Mesendoderm (in vitro differentiated cells): ENCODE measurements at regions not wholly inside any gene's neighbourhood (a gene's known extent, or its start where the extent isn't known, plus 50 kb on each side); places are given as distances from the start of the nearest gene placed in this dataset.

Experiments used
- DNase-seq: peaks from one replicate; pipeline ENCODE4 v3.0.0; 2013
- H2AK5ac ChIP-seq: 2 replicates; pipeline ENCODE4 v1.6.1; 2013; ENCODE audit warnings: low read length, inconsistent platforms
- H2BK120ac ChIP-seq: 2 replicates; pipeline ENCODE4 v1.6.1; 2013; ENCODE audit warnings: low read depth, mild to moderate bottlenecking, low read length, moderate library complexity, mixed read lengths
- H2BK15ac ChIP-seq: replicated peaks from 2 replicates; pipeline ENCODE4 v1.6.1; 2013; ENCODE audit warnings: low read depth, mild to moderate bottlenecking, moderate library complexity
- H2BK5ac ChIP-seq: 2 replicates; pipeline ENCODE4 v1.6.1; 2013; ENCODE audit warnings: low read length, inconsistent platforms
- H3K18ac ChIP-seq: 2 replicates; pipeline ENCODE4 v1.6.1; 2013; ENCODE audit warnings: mild to moderate bottlenecking, low read length, mixed read lengths
- H3K23ac ChIP-seq: one replicate; pipeline ENCODE4 v1.6.1; 2013; ENCODE audit warnings: low read length
- H3K27ac ChIP-seq: 2 replicates; pipeline ENCODE4 v1.5.1; 2013; ENCODE audit warnings: low read depth, mild to moderate bottlenecking, inconsistent platforms, low read length, moderate library complexity
- H3K27me3 ChIP-seq: 2 replicates; pipeline ENCODE4 v1.6.1; 2013; ENCODE audit warnings: low read length, control low read depth, mild to moderate bottlenecking, inconsistent platforms; ENCODE audit not compliant: insufficient read depth, poor library complexity
- H3K36me3 ChIP-seq: 2 replicates; pipeline ENCODE4 v1.6.1; 2013; ENCODE audit warnings: low read length, inconsistent platforms; ENCODE audit not compliant: control insufficient read depth, insufficient read depth
- H3K4ac ChIP-seq: one replicate; pipeline ENCODE4 v1.6.1; 2013; ENCODE audit warnings: low read depth, mild to moderate bottlenecking, low read length, moderate library complexity
- H3K4me1 ChIP-seq: 2 replicates; pipeline ENCODE4 v1.6.1; 2013; ENCODE audit warnings: low read depth, low read length, inconsistent platforms; ENCODE audit not compliant: control insufficient read depth
- H3K4me2 ChIP-seq: 2 replicates; pipeline ENCODE4 v1.6.1; 2013; ENCODE audit warnings: low read length
- H3K4me3 ChIP-seq: 2 replicates; pipeline ENCODE4 v1.5.1; 2013; ENCODE audit warnings: mild to moderate bottlenecking, low read length
- H3K56ac ChIP-seq: one replicate; pipeline ENCODE4 v1.6.1; 2013; ENCODE audit warnings: low read length
- H3K79me1 ChIP-seq: 2 replicates; pipeline ENCODE4 v1.6.1; 2013; ENCODE audit warnings: low read length, inconsistent platforms
- H3K79me2 ChIP-seq: 2 replicates; pipeline ENCODE4 v1.6.1; 2013; ENCODE audit warnings: mild to moderate bottlenecking, low read length; ENCODE audit not compliant: control insufficient read depth, insufficient read depth
- H3K9ac ChIP-seq: 2 replicates; pipeline ENCODE4 v1.6.1; 2013; ENCODE audit warnings: low read length, inconsistent platforms
- H4K5ac ChIP-seq: one replicate; pipeline ENCODE4 v1.6.1; 2013; ENCODE audit warnings: low read length
- H4K8ac ChIP-seq: one replicate; pipeline ENCODE4 v1.6.1; 2013; ENCODE audit warnings: low read depth, mild to moderate bottlenecking, control low read depth, low read length, moderate library complexity
- WGBS: extraction: QIAGEN DNeasy Blood & Tissue Kit; methylation state at CpG from one replicate; pipeline ENCODE4 v1.1.7; 2013; ENCODE audit warnings: low lambda C conversion rate, missing lambda C conversion rate; ENCODE audit not compliant: insufficient coverage; ENCODE audit errors: extremely low coverage; 5-methylcytosine and 5-hydroxymethylcytosine counted together

DNA sequence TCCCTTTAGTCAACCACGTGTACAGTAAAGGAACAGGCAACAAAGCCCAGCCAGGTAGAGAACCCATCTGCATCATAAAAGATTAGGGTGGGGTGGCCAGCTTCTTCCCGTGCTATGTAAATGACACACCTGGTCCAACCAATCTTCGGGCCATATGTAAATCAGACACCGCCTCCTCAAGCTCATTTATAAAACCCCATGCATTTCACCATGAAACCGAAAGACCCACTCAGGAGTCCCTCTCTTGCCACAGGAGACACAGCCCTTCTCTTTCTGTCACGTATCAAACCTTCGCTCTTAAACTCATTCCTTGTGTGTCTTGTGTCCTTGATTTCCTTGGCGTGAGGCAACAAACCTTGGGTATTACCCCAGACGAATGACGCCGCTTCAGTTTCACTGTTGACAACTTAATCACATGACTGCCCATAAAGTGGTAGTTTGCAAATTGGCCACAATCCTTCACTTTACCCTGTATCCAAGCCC lies 59.8 kb upstream of the TBPL2 start:
- no peak overlapping the region for H3K23ac ChIP-seq
- no peaks in the 10 kb centered on the region for H3K79me2 ChIP-seq
- no CpG with 5 or more reads among the region's 11 CpGs for WGBS
- H3K36me3 ChIP-seq = no peaks in the 10 kb centered on the region
- no peak overlapping the region for H3K18ac ChIP-seq
- H2BK5ac ChIP-seq = no peak overlapping the region
- H2AK5ac ChIP-seq = no peak overlapping the region
- no peak overlapping the region for H2BK15ac ChIP-seq
- H2BK120ac ChIP-seq = no peak overlapping the region
- H3K56ac ChIP-seq = no peak overlapping the region
- no peak overlapping the region for H4K5ac ChIP-seq
- H3K27me3 ChIP-seq = no peaks in the 10 kb centered on the region
- H3K4ac ChIP-seq = no peak overlapping the region
- H3K4me2 ChIP-seq = no peak overlapping the region
- no peaks in the 10 kb centered on the region for H3K79me1 ChIP-seq
- H3K4me1 ChIP-seq = no peaks in the 10 kb centered on the region
- H4K8ac ChIP-seq = no peak overlapping the region
- no peak overlapping the region for H3K27ac ChIP-seq
- H3K9ac ChIP-seq = no peak overlapping the region
- H3K4me3 ChIP-seq = no peak overlapping the region
- DNase-seq = no peak

DNA sequence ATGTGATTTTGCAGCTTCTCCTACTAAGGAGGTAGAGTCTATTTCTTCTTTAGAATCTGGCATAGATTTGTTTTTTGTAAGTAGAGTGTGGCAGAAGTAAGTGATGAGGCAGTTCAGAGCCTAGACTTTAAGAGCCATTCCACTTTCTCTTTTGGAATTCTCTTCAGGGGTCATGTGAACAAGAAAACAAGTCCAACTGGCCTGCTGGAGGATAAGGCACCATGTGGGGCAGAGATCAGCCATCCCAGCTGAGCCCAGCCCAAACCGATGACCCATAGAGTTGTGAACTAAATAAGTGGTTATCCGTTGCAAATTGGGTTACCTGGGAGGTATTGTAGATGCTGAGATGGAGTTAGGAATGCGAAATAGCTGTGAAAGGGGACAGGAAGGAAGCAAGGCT lies 60.3 kb upstream of the TBPL2 start:
- no peak overlapping the region for H3K4ac ChIP-seq
- H3K23ac ChIP-seq = no peak overlapping the region
- peak; percentile 8 for DNase-seq
- no peak overlapping the region for H2AK5ac ChIP-seq
- H2BK15ac ChIP-seq = no peak overlapping the region
- H4K8ac ChIP-seq = no peak overlapping the region
- no peaks in the 10 kb centered on the region for H3K79me1 ChIP-seq
- no peak overlapping the region for H3K9ac ChIP-seq
- no peak overlapping the region for H3K27ac ChIP-seq
- no peaks in the 10 kb centered on the region for H3K27me3 ChIP-seq
- no peak overlapping the region for H3K56ac ChIP-seq
- no CpG with 5 or more reads among the region's 3 CpGs for WGBS
- no peaks in the 10 kb centered on the region for H3K36me3 ChIP-seq
- no peak overlapping the region for H4K5ac ChIP-seq
- no peak overlapping the region for H2BK5ac ChIP-seq
- H3K4me1 ChIP-seq = no peaks in the 10 kb centered on the region
- no peaks in the 10 kb centered on the region for H3K79me2 ChIP-seq
- H3K18ac ChIP-seq = no peak overlapping the region
- H3K4me2 ChIP-seq = no peak overlapping the region
- H3K4me3 ChIP-seq = no peak overlapping the region
- H2BK120ac ChIP-seq = no peak overlapping the region

DNA sequence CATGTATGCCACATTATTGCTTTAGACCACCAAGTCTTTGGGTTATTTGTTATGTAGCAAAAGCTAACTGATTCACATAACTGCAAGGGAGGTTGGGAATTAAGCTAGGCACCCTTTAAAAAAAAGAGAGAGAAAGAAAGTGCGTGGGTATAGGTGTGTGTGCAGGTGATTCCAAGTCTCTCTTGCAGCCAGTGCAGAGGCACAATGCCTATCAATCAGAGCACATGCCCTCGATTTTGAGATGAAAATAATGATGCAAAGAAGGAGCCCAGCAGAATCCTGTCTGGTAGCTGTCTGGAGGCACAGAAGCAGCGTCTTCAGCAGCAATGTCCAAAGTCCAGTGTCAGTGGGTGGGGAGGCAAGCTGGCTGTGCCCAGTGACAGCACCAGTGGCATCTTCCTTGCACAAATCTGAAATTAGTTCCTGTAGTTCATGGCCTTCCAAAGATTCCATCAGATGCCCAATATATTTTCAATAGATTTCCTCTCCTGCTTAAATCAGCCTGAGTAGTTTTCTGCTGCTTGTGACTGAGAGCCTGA lies 62.4 kb upstream of the TBPL2 start:
- H3K23ac ChIP-seq = no peak overlapping the region
- H3K79me2 ChIP-seq = no peaks in the 10 kb centered on the region
- no peak overlapping the region for H3K9ac ChIP-seq
- no peak for DNase-seq
- H3K4me2 ChIP-seq = no peak overlapping the region
- no CpG with 5 or more reads among the region's 3 CpGs for WGBS
- H3K4me3 ChIP-seq = no peak overlapping the region
- H3K79me1 ChIP-seq = no peaks in the 10 kb centered on the region
- H2AK5ac ChIP-seq = no peak overlapping the region
- no peaks in the 10 kb centered on the region for H3K36me3 ChIP-seq
- no peak overlapping the region for H2BK5ac ChIP-seq
- H2BK15ac ChIP-seq = no peak overlapping the region
- H3K27ac ChIP-seq = no peak overlapping the region
- no peak overlapping the region for H4K5ac ChIP-seq
- no peak overlapping the region for H3K18ac ChIP-seq
- no peaks in the 10 kb centered on the region for H3K4me1 ChIP-seq
- H2BK120ac ChIP-seq = no peak overlapping the region
- no peak overlapping the region for H3K56ac ChIP-seq
- no peak overlapping the region for H3K4ac ChIP-seq
- H3K27me3 ChIP-seq = no peaks in the 10 kb centered on the region
- no peak overlapping the region for H4K8ac ChIP-seq

DNA sequence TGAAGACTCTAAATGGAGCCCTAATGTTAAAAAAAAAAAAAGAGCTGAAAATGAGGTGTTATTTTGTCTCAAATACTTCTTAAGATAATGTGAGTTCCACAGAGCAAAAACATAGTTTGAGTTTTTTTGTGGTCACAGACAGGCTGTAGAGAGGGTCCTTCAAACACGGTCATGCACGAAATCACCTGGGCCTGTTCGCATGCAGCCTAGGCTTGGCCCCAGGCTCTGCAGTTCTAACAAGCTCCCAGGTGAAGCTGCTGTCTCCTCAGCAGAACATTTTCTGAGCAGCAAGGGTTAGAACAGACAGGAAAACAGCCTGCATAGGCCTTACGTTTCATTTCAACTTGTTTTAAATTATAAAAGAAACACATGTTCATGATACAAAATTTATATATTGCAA lies 65.4 kb upstream of the TBPL2 start:
- Histone ChIP-seq H2BK15ac (no peak overlapping the region), H3K9ac (no peak overlapping the region), H2BK120ac (no peak overlapping the region), H3K36me3 (no peaks in the 10 kb centered on the region), H2BK5ac (no peak overlapping the region), H3K79me2 (no peaks in the 10 kb centered on the region), H3K4me3 (no peak overlapping the region), H3K4ac (no peak overlapping the region), H3K18ac (no peak overlapping the region), H3K56ac (no peak overlapping the region), H3K23ac (no peak overlapping the region), H3K4me1 (no peaks in the 10 kb centered on the region), H3K4me2 (no peak overlapping the region), H3K79me1 (no peaks in the 10 kb centered on the region), H4K8ac (no peak overlapping the region), H2AK5ac (no peak overlapping the region), H3K27ac (no peak overlapping the region), H4K5ac (no peak overlapping the region), H3K27me3 (no peaks in the 10 kb centered on the region)
- no CpG with 5 or more reads among the region's 4 CpGs for WGBS
- no peak for DNase-seq

DNA sequence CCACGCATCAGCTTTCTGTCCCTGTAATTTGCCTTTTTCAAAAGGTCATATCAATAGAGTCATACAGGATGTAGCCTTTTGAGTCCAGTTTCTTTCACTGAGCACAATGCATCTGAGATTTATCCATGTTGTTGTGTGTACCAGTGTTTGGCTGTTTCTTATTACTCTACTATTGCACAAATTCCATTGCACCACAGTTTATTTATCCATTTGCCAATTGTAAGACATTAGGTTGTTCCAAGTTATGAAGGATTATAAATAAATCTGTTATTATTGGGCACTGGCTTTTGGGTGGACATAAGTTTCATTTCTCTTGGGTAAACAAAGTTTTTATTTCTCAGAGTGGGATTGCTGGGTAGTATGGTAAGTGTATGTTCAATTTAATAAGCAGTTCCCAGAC lies 68.3 kb upstream of the TBPL2 start:
- Histone ChIP-seq H3K27me3 (no peaks in the 10 kb centered on the region), H3K79me1 (no peaks in the 10 kb centered on the region), H3K36me3 (no peaks in the 10 kb centered on the region), H3K56ac (no peak overlapping the region), H2BK120ac (no peak overlapping the region), H3K79me2 (no peaks in the 10 kb centered on the region), H2AK5ac (no peak overlapping the region), H3K23ac (no peak overlapping the region), H2BK15ac (no peak overlapping the region), H3K9ac (no peak overlapping the region), H2BK5ac (no peak overlapping the region), H3K18ac (no peak overlapping the region), H3K4ac (no peak overlapping the region), H3K4me3 (no peak overlapping the region), H3K27ac (no peak overlapping the region), H4K5ac (no peak overlapping the region), H3K4me1 (no peaks in the 10 kb centered on the region), H4K8ac (no peak overlapping the region), H3K4me2 (no peak overlapping the region)
- no peak for DNase-seq
- WGBS = no CpG with 5 or more reads among the region's 1 CpG

DNA sequence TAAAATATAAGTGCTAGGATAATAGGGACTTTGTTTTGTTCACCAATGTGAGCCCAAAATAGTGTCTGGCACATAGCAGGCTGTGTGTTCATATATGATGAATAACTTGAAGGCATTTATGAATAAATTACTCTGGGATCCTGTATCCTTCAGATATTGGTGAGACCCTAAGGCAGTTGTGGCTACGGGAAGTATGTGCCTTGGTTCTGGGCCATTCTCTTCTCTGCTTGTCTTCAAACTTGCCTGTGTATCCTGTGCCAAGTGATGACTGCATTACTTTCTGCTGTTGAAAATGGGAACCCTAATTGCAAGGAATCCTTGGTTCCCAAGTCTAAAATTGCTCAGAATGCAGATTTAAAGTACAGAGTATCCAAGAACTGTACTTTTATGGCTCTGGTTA lies 67.6 kb upstream of the KTN1 start:
- Histone ChIP-seq H4K8ac (no peak overlapping the region), H3K56ac (no peak overlapping the region), H3K27me3 (no peaks in the 10 kb centered on the region), H3K9ac (no peak overlapping the region), H2BK120ac (no peak overlapping the region), H2BK5ac (no peak overlapping the region), H2AK5ac (no peak overlapping the region), H3K18ac (no peak overlapping the region), H3K4me1 (no peaks in the 10 kb centered on the region), H3K4me3 (no peak overlapping the region), H3K23ac (no peak overlapping the region), H2BK15ac (no peak overlapping the region), H3K4me2 (no peak overlapping the region), H3K36me3 (no peaks in the 10 kb centered on the region), H3K79me2 (no peaks in the 10 kb centered on the region), H4K5ac (no peak overlapping the region), H3K4ac (no peak overlapping the region), H3K79me1 (no peaks in the 10 kb centered on the region), H3K27ac (no peak overlapping the region)
- WGBS = no CpG with 5 or more reads among the region's 1 CpG
- DNase-seq = no peak
